Cardiac septum (tissue), 1 donor: ENCODE measurements at regions not wholly inside any gene's neighbourhood (a gene's known extent, or its start where the extent isn't known, plus 50 kb on each side); places are given as distances from the start of the nearest gene placed in this dataset.

Source experiments
- DNase-seq: peaks from one replicate; pipeline ENCODE4 v3.0.0-alpha.2; 2020; ENCODE audit warnings: low spot score
- intact Hi-C: fragments of 100-400 bp; cut with DNase I; formaldehyde crosslinking; loops from one replicate; pipeline ENCODE4 v1.14.0; 2022
- donor health status: DM: no; HTN: no; CAD: no.

DNA sequence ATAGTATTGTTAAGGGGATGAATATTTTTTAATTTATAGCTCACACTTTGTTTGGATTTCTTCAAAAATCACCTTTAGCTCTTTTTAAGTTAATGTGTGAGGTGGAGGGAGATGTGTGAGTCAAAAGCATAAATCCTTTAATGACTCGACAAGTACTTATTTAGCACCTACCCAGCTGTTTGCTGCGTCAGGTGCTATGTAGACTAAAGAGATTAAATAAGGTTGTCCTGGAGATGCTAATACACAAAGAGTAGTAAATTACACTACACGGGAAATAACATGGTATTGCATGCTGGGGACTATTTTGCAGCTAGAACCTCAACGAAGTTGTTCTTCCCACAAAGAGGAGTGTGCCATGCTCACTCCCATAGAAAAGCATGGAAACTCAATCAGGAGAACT, 583.3 kb upstream of the TENM4 start:
- no peak for DNase-seq
- intact Hi-C loops, result no loop called here

DNA sequence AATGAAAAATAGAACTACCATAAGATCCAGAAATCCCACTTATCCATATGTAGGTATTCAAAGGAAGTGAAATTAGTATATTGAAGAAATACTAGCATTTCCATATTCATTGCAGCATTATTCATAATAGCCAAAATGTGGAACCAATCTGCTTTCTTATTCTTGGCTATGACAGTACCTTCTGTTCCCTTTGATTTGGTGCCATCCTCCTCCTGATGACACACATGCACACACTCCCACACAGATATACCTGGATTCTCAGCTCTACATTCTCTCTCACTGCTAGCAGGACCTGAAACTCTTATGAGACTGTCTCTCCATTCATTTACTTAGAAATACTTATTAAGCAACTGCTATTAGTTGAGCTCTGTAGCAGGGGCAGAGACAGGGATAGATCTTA, 582.6 kb upstream of the TENM4 start:
- DNase-seq, result no peak
- intact Hi-C loops, result no loop called here

DNA sequence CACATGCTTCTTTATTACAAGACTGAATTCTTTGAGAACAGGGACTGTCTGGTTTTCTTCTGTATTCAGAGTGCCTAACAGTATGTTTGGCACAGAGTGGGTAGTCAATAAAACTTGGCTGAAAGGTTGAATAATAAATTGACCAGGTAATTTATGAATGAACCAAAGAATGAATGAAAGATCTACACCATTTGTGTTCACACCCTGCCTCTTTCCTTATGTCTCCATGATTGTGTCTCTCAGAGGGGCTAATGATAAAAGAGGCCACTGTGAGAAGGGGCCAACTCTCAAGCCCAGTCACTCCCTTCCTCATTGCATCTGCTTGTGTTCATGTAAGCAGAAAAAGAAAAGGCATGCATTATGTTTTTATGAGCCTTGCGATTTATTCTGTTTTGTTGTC, 569.7 kb upstream of the TENM4 start:
- intact Hi-C loops, result no loop called here
- DNase-seq, result no peak

DNA sequence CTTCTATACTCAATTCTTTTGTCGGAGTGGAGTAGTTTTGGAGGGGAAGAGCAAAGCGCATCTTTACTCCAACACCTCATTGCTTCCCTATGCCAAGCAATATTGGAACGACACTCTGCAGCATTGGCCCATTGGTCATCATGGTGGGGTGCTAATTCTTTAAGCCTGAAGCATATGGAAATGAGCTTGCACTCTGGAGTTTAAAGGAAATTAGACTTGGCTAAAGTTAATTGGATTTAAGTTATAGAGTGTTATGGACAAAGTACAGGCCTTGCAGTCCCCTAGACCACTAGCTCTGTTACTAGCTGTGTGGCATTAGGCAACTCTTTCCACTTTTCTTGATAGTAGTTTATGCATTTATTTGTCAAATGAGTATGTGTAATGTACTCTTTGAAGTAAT, 568.3 kb upstream of the TENM4 start:
- intact Hi-C loops, result no loop called here
- DNase-seq, result no peak

DNA sequence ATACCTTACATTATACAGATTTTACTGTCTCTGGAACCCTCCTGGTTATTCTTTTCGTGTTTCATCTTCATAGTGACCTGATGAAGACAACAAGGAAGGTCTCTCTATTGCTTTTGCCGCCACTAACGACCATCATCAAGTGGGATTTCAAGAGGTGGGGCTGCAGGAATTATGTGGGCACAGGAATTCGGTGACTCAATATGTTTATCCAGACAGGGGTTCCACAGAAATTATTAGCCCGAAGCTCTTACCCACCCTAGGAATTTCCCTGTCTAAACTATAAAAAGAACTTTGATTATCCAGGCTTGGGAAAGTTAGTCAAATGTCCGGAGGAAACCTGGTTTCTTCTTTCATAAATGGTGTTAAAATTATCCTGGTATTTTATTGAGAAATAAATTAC, 566.8 kb upstream of the TENM4 start:
- intact Hi-C loops, result no loop called here
- DNase-seq, result no peak

DNA sequence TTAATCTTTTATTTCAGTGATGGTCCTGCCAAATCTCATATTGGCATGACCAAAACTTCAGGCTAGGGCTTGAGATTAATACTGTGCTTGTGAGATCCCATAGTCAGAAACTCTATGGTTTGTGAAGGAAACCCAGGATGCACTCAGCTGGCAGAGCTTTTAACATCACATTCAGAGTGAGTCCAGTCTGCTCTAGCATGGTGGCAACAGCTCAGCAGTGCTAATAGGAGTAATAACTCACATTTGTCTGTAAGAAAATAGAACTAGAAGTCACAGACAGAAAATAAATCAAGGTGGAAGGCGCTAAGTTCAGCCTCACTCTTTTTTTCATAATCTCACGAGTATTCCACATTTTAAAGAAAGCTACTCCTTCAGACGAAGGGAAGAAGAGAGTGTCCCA, 549.3 kb upstream of the TENM4 start:
- intact Hi-C loops, result no loop called here
- no peak for DNase-seq

DNA sequence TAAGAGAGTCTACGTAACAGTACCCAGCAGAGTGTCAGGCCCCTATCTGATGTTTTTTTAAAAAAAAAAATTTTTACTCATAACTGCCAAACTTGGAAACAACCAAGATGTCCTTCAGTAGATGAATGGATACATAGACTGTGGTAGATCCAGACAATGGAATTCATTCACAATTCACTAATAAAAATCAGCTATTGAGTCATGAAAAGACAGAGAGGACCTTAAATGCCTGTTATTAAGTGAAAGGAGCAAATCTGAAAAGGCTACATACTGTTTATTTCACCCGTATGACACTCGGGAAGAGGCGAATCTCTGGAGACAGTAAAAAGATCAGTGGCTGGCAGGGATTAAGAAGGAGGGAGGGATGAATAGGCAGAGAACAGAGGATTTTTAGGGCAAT, 541.4 kb upstream of the TENM4 start:
- intact Hi-C loops, result no loop called here
- DNase-seq, result no peak

DNA sequence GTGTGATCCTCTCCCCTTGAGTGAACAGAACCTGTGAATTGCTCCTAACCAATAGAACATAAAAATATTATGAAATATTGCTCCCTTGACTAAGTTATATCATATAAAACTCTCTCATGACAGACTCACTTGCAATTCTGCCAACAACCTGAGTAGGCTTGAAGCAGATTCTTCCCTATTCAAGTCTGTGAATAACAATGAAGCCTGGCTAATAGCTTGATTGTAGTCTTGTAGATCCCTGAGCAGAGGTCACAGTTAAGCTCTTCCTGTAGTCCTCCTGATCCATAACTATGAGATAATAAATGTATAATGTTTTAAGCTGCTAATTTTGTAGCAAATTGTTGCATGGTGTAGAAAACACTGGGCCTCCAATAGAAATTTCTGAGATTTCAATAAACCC, 540.1 kb upstream of the TENM4 start:
- intact Hi-C loops, result no loop called here
- DNase-seq, result no peak

DNA sequence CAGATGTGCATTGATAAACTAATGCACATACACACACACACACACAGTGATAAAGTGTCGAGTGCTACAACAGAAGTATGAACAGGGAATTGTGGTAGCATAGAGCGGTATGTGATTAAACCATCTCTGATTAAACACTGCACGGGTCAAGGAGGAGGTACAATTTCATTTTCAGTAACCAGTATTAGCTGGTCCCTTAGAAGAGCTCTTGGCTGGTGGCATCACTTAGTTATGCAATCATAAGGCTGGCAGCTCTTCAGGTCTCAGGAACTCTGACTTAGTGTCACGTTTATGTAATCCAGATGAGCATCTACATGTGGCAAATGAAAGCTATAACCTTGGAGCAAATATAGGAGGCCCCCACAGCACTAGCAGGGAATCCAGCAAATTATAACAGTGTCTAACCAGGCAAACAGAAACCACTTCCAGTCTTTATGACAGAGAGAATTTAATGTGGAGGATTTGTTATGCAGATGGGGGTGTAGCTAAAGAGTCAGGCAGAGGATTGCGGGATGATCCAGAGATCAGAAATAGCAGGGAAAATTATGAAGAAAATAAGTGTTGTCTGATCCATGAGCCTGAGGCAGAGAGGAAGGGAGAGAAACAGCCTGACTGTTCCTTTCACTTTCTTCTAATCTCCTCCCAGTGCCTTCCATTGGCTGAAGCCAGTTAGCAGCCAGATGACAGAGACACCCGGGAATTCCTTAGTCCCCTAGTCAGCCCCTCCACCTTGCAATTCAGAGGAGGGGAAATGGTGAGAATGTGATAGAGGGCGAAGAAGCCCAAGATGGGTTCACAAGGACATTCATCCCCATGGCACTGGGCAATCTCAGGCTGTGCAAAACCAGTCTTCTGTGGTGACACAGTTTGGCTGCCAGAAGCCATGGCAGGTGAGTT, 533.1 kb upstream of the TENM4 start:
- intact Hi-C loops, result no loop called here
- no peak for DNase-seq

DNA sequence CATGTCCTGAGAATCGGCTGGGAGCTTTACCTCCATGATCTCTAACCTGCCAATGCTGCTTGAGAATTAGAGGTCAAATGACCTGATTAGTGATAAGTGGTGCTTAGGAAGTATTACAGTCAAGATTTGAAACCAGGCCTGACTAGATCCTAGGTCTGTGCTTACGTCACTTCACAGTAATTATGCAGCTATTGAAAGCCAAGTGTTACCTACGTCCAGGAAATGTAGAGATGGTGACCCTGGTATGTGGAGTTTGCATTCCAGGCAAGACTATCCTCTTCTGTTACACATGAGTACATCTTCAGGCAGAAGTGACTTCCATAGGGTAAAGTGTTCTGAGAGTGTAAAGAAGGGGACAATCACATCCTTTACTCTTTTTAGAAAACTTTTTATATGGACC, 530.4 kb upstream of the TENM4 start:
- intact Hi-C loops, result no loop called here
- no peak for DNase-seq

DNA sequence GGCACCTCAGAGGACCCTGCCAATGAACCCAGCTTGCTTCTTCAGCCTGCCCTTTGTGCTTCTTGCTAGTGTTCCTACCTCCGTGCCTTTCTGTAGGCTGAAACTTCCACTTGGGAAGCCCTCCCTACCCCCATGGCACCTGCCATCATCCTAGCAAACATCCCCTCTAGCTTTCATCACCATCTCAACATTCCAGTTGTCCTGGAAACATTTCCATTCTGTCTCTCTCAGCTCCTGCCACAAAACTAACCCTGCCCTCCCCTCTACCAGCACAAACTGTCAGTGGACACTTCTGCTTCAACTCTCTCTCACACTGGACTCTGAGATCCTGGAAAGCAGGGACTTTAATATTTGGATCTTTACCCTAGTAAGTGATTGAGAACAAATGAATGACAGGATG, 525.8 kb upstream of the TENM4 start:
- no peak for DNase-seq
- intact Hi-C loops, result no loop called here

DNA sequence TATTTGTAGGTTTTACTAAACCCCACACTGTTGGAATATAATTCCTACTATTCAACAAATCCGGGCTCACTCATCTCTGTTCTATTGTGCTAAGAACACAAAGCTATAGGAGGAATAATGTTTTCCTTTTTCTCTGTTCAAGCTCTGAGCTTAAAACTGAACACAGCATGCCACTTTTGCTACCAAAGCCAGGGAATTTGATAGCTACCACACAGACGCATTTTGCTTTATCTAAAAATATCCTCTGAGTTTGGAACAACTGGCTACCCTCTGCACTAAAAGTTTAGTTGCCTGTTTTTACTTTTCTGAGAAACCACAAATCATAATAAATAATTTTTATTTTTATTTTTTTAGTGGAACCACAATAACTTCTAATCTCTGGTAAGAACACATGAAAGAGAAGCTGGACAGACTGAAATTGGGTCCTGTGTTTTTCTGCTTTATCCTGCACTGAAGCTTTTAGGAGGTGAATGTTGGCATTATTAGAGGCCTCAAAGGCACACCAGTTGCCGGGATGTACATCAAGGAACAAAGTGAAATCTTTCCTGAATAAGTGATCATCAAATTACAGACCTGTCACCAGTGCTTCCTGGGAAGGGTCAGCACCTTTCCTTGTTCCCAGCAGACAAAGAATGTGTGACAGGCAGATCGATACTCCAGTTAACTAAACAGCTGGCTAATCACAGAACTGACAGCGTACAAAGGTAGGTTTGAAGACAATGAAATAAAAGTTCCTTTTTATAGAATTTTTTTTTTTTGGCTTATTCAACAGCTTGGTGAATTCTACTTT, 523.2 kb upstream of the TENM4 start:
- intact Hi-C loops, result no loop called here
- DNase-seq, result no peak

DNA sequence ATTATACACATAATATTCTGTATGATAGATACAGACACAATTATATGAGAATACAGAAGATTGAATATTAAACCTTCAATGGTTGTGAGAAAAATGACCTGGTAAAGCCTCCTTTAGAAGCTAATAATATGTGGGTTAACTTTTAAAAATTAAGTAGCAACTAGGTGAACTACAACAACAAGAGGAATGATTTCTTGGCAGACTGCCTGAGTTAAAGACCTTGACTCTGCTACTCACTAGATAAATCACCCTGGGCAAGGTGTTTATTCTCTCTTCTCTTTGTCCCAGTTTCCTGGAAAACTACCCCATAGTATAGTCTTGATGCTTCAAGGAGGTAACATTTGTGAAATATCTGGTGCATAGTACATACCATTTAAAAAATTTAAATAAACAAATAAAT, 519.6 kb upstream of the TENM4 start:
- no peak for DNase-seq
- intact Hi-C loops, result no loop called here

DNA sequence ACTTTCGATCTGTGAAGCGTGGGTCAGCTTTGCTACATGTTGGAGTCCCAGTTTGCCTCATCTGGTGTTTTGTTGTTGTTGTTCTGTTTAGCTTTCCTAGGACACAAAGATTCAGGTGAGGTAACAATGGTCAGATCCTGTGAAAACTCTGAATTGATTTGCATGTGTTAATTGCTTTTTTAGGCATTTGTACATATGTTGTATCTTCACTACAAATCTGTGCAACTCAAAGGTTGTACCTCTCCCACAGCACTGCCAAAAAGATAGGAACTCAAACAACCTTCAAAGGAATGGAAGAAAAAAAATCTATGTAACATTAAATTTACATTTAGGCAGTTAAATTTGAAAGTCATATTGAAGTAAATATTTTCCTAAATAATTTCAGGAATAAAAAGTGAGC, 518.5 kb upstream of the TENM4 start:
- intact Hi-C loops, result no loop called here
- DNase-seq, result no peak

DNA sequence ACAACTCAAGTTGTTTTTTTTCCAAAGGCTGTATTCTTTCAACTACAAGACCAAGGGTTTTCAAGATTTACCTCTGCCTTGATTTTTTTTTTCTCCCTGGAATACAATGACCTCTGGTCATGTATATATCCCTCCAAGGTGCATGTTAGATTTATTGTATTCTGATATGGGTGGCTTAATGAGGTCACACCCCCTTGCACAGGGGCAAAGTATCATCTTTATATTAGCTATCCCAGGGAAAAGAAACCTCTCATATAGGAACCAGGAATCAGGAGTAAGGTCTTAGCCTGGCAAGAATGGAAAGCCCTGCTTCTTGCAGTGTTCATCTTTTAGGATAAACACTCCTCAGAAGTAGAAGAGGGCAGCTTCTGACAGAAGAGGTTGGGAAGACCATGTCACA, 516.9 kb upstream of the TENM4 start:
- DNase-seq, result no peak
- intact Hi-C loops, result no loop called here

DNA sequence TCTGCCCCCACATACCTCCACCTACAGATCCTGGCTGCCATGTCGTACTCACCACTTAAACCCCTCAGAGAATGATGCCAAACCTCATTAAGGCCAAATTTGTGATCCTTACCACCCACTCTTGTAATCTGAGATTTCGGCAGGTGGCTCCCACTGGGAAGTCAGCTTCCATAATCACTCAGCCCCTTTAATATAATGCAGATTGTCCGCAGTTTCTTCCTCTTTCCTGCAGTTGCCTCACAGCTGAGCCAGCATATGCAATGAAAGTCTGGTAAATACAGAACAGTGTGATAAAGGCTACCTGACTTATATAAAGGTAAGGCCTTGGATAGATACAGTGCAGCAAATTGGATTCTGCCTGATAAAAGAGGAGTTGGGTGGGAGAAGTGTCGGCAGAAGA, 515.2 kb upstream of the TENM4 start:
- no peak for DNase-seq
- intact Hi-C loops, result no loop called here

DNA sequence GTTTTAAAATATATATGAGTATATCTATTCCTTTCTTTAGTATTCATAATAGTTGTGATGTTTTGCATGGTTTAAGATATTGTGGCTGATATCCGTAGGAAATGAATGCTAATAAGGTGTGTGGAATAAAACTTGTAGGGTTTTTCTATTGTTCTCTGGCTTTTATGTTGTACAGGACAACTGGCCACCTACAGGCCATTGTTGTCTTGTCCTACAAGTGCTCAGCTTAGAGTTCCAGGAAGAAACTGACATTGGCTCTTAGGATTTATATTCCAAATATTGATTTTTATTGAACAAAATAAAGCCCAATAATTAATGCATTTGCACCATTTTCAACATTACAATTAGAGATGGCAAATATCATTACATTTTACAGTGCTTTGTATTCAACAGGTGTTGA, 512.8 kb upstream of the TENM4 start:
- intact Hi-C loops, result no loop called here
- no peak for DNase-seq

DNA sequence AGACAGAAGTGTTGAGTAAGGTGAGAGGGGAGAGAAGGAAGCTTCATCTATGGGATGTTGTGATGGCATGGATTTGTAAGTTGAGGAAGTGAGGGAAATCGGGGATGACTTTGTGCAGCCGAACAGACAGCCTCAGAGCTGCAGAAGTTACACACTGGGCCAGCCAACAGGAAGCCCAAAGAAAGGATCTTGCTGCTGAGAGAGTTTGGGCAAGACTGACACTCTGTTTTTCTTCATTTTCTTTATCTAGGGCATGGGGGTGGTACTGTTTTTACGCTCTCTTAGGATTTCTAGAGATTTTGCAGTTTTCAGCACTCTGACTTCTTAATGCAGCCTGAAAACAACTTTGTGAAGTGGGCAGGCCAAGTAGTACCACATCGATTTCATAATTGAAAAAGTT, 509.9 kb upstream of the TENM4 start:
- intact Hi-C loops, result no loop called here
- no peak for DNase-seq

DNA sequence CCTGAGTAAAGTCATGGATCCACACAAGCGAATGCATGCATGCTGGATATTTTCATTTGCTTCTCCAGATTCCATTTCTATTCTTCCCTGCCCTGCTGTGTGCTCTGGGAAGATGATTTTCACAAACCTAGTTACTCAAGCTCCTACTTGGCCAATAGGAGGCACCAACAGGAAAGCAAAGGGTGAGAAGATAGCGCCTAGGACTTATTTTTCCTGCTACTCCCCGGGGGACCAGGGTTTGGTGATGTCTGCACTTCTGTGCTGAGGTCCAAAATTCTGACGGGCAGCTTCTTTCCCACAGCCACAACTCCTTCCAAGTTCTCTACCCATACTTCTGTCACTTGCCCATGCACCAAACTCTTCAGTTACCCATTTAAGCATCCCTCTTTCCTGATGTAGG, 509.3 kb upstream of the TENM4 start:
- DNase-seq, result no peak
- intact Hi-C loops, result no loop called here

DNA sequence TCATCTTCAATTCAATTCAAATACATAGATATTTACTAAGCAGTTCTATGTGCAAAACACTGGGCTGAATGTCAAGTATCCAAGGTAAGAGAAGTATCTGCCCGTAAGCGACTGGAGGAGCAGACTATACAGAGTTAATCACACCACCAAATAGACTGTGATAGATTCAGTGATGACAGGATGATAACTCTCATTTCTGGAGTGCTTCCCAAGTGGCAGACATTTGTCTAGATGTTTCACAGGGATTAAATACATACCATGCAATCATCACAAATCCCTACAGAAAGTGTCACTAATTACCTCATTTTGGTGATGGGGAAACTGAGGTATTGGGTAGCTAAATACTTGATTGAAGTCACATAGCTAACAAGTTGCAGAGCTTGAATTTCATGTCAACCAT, 508.7 kb upstream of the TENM4 start:
- intact Hi-C loops, result no loop called here
- DNase-seq, result no peak

DNA sequence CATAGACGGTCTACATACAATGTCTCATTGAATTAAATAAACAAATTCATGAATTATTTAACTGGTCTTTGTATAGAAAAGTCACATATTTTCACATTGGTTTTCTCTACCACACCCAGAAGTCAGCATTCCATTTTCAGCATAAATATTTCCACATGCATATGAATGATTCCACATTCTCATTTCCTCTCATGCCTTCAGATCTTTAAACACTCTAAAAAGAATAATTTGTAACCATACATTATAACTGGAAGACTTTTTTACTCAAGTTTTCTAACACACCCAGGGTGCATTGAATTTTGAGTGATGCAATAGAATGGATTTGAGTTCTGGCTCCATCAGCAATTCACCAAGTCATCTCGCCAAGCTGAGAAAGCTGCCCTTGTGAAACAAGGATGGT, 501.8 kb upstream of the TENM4 start:
- intact Hi-C loops, result no loop called here
- no peak for DNase-seq
